B cell (primary cell): ENCODE measurements at regions not wholly inside any gene's neighbourhood (a gene's known extent, or its start where the extent isn't known, plus 50 kb on each side); places are given as distances from the start of the nearest gene placed in this dataset.

ENCODE experiments used
- ATAC-seq: fragments of 200-7000 bp; cut with Tn5 transposase; one replicate; pipeline ENCODE4 v1.10.0; 2021; ENCODE audit warnings: low read depth, mild to moderate bottlenecking, moderate number of reproducible peaks, moderate library complexity
- CTCF ChIA-PET: fragments of 350-600 bp; sonication (Branson Sonifier 250); formaldehyde crosslinking; loops from one replicate; lab custom pipeline; 2021; ENCODE audit warnings: antibody characterized with exemption, inconsistent platforms; lab: Charles Lee
- POLR2A ChIA-PET: fragments of 350-600 bp; sonication (Branson Sonifier 250); formaldehyde crosslinking; loops from one replicate; lab custom pipeline; 2021; ENCODE audit warnings: antibody characterized with exemption; lab: Charles Lee
- DNase-seq: peaks from one replicate; pipeline ENCODE4 v3.0.0; 2013
- H2AFZ ChIP-seq: 2 replicates; pipeline ENCODE4 v1.6.1; 2012; ENCODE audit warnings: mild to moderate bottlenecking, low read depth, low read length; ENCODE audit not compliant: insufficient read depth, poor library complexity, severe bottlenecking
- H3K27ac ChIP-seq, 2 donors: 1 replicate in 1 of 2; 2 replicates in 1 of 2; pipeline ENCODE4 v1.5.1; 2012 to 2013; ENCODE audit warnings: low read length in 2 of 2, mild to moderate bottlenecking in 2 of 2, moderate library complexity in 1 of 2
- H3K27me3 ChIP-seq, 4 experiments: fragments of 200-600 bp in 1 of 4; sonication (generic) in 1 of 4; replicated peaks in 1 of 4; 1 replicate in 2 of 4; 2 replicates in 2 of 4; pipeline versions ENCODE4 v1.6.1 to v1.7.0; 2013 to 2016; ENCODE audit warnings: low read length in 3 of 4, mild to moderate bottlenecking in 2 of 4, mixed read lengths in 1 of 4, moderate library complexity in 1 of 4; ENCODE audit not compliant: insufficient read depth in 4 of 4, control insufficient read depth in 3 of 4; ENCODE audit errors: control extremely low read depth in 1 of 4
- H3K36me3 ChIP-seq, 2 experiments: replicated peaks in 1 of 2; 1 replicate in 1 of 2; 2 replicates in 1 of 2; pipeline versions ENCODE4 v1.6.1 to v1.7.1; 2013; ENCODE audit warnings: low read length in 1 of 2; ENCODE audit not compliant: insufficient read depth in 2 of 2, control insufficient read depth in 1 of 2; ENCODE audit errors: control extremely low read depth in 1 of 2, extremely low read depth in 1 of 2
- H3K4me1 ChIP-seq, 2 donors: fragments of 200-600 bp in 1 of 2; sonication (generic) in 1 of 2; 1 replicate in 1 of 2; 2 replicates in 1 of 2; pipeline versions ENCODE4 v1.5.1 to v1.6.1; 2013 to 2017; ENCODE audit warnings: low read length in 2 of 2; ENCODE audit not compliant: control insufficient read depth in 2 of 2, insufficient read depth in 2 of 2
- H3K4me2 ChIP-seq: replicated peaks from 2 replicates; pipeline ENCODE3; 2012; ENCODE audit warnings: mild to moderate bottlenecking, low read depth, low read length; ENCODE audit not compliant: poor library complexity, severe bottlenecking
- H3K4me3 ChIP-seq, 5 experiments: fragments of 200-600 bp in 1 of 5; sonication (generic) in 1 of 5; 1 replicate in 3 of 5; 2 replicates in 2 of 5; pipeline versions ENCODE4 v1.5.1 to v1.7.0; 2011 to 2016; ENCODE audit warnings: low read length in 4 of 5, mild to moderate bottlenecking in 4 of 5, low read depth in 2 of 5, control low read depth in 1 of 5, moderate library complexity in 1 of 5; ENCODE audit not compliant: insufficient read depth in 1 of 5; ENCODE audit errors: control extremely low read depth in 1 of 5, extremely low read depth in 1 of 5
- H3K79me2 ChIP-seq: fragments of 200-600 bp; sonication (generic); one replicate; pipeline ENCODE4 v1.6.0; 2016; ENCODE audit warnings: low read length; ENCODE audit not compliant: control insufficient read depth, insufficient read depth
- H3K9ac ChIP-seq: fragments of 200-600 bp; sonication (generic); 2 replicates; pipeline ENCODE4 v1.6.1; 2017; ENCODE audit warnings: mild to moderate bottlenecking, low read length, moderate library complexity
- H3K9me3 ChIP-seq, 3 donors: one replicate each; pipeline versions ENCODE4 v1.6.1 to v1.7.1; 2013; ENCODE audit warnings: low read length in 2 of 3; ENCODE audit not compliant: control insufficient read depth in 2 of 3, insufficient read depth in 1 of 3; ENCODE audit errors: control extremely low read depth in 1 of 3
- H4K20me1 ChIP-seq: 2 replicates; pipeline ENCODE4 v1.6.0; 2012; ENCODE audit warnings: mild to moderate bottlenecking, low read length; ENCODE audit not compliant: insufficient read depth, control insufficient read depth, poor library complexity, severe bottlenecking
- H3K27ac Mint-ChIP-seq: one replicate; pipeline ENCODE4 v1.8.0; 2021; ENCODE audit warnings: mixed read lengths
- H3K27me3 Mint-ChIP-seq: one replicate; pipeline ENCODE4 v1.8.0; 2021; ENCODE audit warnings: mixed read lengths
- H3K4me1 Mint-ChIP-seq: one replicate; pipeline ENCODE4 v1.8.0; 2021; ENCODE audit warnings: mixed read lengths
- H3K4me3 Mint-ChIP-seq: one replicate; pipeline ENCODE4 v1.8.0; 2021; ENCODE audit warnings: mixed read lengths
- H3K9me3 Mint-ChIP-seq: one replicate; pipeline ENCODE4 v1.8.0; 2022; ENCODE audit warnings: mixed read lengths; ENCODE audit not compliant: insufficient read depth
- CTCF ChIP-seq: fragments of 200-600 bp; IDR thresholded peaks from one replicate; pipeline ENCODE4 v1.8.0; 2022; ENCODE audit warnings: antibody characterized with exemption, mild to moderate bottlenecking
- EZH2 ChIP-seq: IDR thresholded peaks from 2 replicates; pipeline ENCODE4 v1.6.1; 2012; ENCODE audit warnings: borderline replicate concordance, low read depth, mild to moderate bottlenecking, moderate library complexity, low read length; ENCODE audit not compliant: insufficient read depth, poor library complexity, severe bottlenecking
- WGBS: methylation state at CpG from one replicate; pipeline ENCODE4 v1.1.5; 2013; ENCODE audit warnings: missing lambda C conversion rate; ENCODE audit not compliant: insufficient coverage; 5-methylcytosine and 5-hydroxymethylcytosine counted together
- intact Hi-C: fragments of 100-400 bp; cut with micrococcal nuclease; formaldehyde crosslinking; loops from one replicate; pipeline ENCODE4 v1.10.0; 2022

GRCh38 chr5:8919096-8919495, 626.8 kb downstream of the SEMA5A start:
- H2AFZ ChIP-seq, result no peak overlapping the region
- H3K9me3 ChIP-seq, result no peaks in the 10 kb centered on the region
- no peak overlapping the region for H3K4me2 ChIP-seq
- H3K27me3 ChIP-seq, result no peaks in the 10 kb centered on the region
- Mint-ChIP-seq H3K27me3 (no peaks in the 10 kb centered on the region), H3K4me1 (no peaks in the 10 kb centered on the region), H3K27ac (no peak overlapping the region), H3K4me3 (no peak overlapping the region), H3K9me3 (no peaks in the 10 kb centered on the region)
- no peak for ATAC-seq
- POLR2A ChIA-PET, result no interaction called here
- no peak for DNase-seq
- H3K79me2 ChIP-seq, result no peaks in the 10 kb centered on the region
- CTCF ChIA-PET, result no interaction called here
- TF ChIP-seq CTCF (no peak), EZH2 (no peak)
- no peak overlapping the region for H3K4me3 ChIP-seq
- no peak overlapping the region for H3K27ac ChIP-seq
- intact Hi-C loops, result no loop called here
- H3K36me3 ChIP-seq, result no peaks in the 10 kb centered on the region
- H4K20me1 ChIP-seq, result no peaks in the 10 kb centered on the region
- no peaks in the 10 kb centered on the region for H3K4me1 ChIP-seq
- no peak overlapping the region for H3K9ac ChIP-seq

GRCh38 chr5:8923526-8923925, 622.3 kb downstream of the SEMA5A start:
- H3K4me3 Mint-ChIP-seq, result no peak overlapping the region
- H3K27me3 Mint-ChIP-seq, result no peaks in the 10 kb centered on the region
- Histone ChIP-seq H3K4me3 (no peak overlapping the region), H3K4me1 (no peaks in the 10 kb centered on the region), H3K36me3 (no peaks in the 10 kb centered on the region), H3K27me3 (no peaks in the 10 kb centered on the region), H3K79me2 (no peaks in the 10 kb centered on the region), H3K27ac (no peak overlapping the region), H3K4me2 (no peak overlapping the region), H2AFZ (no peak overlapping the region), H3K9me3 (peaks cover 0 to 7% (median 0%) of the 10 kb centered on the region in 3 donors), H3K9ac (no peak overlapping the region), H4K20me1 (no peaks in the 10 kb centered on the region)
- POLR2A ChIA-PET, result no interaction called here
- DNase-seq, result no peak
- 43% methylated on average over 1 of the region's 1 CpG for WGBS
- no peak overlapping the region for H3K27ac Mint-ChIP-seq
- H3K4me1 Mint-ChIP-seq, result no peaks in the 10 kb centered on the region
- intact Hi-C loops, result no loop called here
- CTCF ChIA-PET, result no interaction called here
- H3K9me3 Mint-ChIP-seq, result no peaks in the 10 kb centered on the region
- no peak for ATAC-seq
- TF ChIP-seq CTCF, result no peak
- no peak for TF ChIP-seq EZH2
